RCC 7860 (cell line): ENCODE measurements at regions not wholly inside any gene's neighbourhood (a gene's known extent, or its start where the extent isn't known, plus 50 kb on each side); places are given as distances from the start of the nearest gene placed in this dataset.
"Not testable (repeated sequence)": the region's sequence is repeated elsewhere in the genome, so short reads cannot be mapped to it uniquely, and the experiment has no call there.

ENCODE experiments used
- DNase-seq: peaks from one replicate; pipeline ENCODE4 v3.0.0-alpha.2; 2015; ENCODE audit warnings: low spot score
- FAIRE-seq: peaks from 2 replicates; lab custom pipeline; 2012; peaks lifted over from hg19 to GRCh38; lab: Jason Lieb, UNC

DNA sequence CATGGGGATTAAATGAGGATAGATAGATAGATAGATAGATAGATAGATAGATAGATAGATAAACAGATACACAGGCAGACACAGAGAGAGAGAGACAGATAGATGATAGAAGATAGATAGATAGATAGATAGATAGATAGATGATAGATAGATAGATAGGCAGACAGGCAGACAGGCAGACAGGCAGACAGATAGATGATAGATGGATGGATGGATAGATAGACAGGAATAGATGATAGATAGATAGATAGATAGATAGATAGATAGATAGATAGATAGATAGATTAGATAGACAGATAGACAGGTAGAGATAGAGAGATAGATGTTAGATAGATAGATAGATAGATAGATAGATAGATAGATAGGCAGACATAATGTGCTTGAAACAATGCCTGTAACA, 137.3 kb downstream of the MED10 start:
- not testable (repeated sequence) for FAIRE-seq, DNase-seq

DNA sequence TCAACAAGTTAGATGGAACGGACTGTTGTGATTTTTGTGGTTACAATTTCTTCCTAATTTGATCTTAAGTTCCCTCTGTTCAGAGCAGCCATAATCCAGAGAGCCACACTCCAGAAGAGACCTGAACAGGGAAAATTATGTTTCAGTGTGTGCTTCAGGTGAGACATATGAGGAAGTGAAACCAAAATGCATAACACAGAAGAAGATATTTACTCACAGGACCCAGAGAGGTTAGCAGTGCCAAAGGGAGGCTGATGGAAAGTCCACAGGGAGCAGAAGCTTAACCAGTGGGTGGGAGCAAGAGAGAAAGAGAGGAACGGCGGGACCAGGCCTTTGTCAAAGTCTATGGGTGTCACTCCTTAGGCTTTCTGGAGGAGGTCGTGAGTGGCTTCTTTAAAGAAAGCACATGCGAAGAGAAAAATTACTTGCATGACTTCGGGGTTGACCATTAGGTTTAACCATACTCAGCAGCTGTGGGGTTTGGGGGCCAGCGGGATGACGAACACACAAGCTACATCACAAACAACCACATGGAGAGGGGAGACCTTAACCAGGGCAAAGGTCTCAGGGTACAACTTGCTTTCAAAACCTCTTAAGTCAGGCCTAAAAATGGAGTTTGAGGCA, 141.4 kb downstream of the MED10 start:
- no peak for FAIRE-seq
- no peak for DNase-seq

DNA sequence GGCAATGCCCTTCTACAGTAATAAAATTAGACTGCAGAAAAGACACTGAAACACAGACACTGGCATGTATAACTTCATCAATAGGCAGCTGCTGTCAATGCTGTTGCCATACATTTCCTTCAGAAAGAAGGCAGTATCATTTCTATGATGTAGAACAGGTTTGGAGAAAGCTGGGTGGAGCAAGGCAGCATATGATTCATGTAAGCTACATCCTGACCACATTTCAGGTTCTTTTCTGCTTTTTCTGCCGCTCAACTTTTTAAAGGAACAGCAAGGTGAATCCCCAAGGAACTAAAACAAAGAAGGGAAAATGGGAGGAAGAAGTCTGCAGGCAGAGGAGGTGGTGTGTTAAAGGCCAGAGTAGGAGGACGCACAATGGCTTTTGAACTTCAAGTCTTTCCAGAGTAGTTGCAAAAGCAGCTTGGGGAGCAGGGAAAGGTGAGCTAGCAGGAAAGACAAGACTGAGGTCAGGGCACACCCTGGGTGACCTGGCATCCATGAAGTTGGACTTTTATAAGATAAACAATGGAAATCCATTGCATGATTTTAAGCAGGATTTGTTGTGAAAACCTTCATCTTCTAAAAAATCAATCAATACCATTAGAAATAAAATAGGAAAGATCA, 142.1 kb downstream of the MED10 start:
- no peak for DNase-seq
- no peak for FAIRE-seq

DNA sequence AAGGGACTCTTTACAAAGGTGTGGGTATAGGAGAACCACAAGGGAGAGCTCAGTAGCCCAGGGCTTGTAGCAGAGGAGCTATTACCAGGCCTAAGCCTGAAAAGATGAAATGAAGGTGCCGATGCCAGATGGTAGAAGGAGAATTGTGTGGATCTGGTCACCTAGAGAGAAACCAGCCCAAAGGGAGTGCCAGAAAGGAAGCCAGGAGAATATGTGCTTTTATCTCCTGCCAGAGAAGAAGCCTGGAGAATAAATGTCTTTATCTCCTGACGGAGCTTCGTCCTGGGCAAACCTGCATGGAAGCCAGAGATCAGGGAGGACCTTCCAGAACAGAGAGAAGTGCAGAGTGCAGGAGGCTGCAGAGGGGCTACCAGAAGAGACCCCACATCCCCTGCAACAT, 142.6 kb downstream of the MED10 start:
- FAIRE-seq (no peak), DNase-seq (no peak)

DNA sequence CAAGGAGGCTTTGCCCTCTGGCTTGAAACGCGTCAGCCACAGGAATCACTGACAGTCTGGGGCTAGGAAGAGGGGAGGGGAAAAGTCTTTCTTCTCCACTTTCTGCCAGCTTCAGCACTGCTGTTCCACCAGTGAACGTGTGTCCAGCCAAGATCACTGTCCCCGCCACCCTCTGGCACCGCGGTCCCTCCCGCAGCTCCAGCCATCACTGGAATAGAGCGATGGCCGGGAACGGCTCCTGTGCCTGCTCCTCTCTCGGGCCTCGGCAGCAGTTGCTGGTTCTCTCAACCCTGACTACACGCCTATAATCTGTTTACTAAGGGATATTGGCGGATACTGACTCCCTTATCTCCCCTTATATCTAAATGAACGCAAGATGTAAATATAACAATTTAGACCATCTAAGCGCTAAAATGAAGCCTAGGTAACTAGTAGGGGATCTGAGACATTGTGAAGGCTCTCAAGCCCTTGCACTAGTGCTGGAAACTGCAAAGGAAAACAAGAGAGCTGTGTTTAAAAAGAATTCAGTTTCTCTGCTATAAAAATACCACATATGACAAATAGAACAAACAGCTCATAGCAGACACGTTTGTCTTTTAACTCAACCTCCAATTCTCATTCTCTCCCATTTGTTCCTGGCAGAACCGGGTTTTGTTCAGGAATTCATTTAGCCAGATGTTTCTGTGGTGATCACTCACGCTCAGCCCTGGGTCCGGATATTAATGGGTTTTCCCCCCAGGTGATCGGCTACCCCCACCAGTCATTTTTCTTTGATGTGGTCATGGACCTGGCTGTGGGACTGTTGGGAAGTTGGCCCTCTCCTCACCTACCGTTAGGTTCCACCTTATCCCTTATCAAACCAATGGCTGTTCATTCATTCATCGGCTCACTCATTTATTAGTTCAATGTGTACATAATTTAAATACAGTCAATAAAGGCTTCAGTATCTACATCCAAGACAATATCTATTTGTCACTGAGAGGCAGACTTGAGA, 149.8 kb downstream of the MED10 start:
- no peak for FAIRE-seq

DNA sequence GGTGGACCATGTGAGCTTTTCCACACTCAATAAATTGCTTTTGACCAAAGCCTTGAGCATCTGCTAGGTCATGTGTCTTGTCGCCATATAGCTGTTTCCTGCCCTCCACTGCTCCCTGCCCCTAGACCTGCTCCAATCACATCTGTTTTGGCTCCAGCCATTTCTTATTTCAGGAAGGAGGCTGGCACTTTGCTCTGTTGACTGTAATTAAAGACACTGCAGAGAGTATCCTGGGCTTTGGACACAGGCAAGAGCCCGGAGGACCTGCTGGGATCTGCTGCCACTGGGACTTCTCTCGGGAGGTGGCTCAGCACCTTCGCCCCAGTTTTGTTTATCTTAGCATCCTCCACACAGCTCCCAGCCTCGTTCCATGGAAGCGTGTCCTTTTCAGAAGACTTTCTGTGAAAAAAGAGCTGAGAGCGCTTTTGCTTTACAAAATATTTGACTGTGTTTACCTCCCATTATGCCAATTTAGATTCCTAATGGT, 153.2 kb downstream of the MED10 start:
- DNase-seq (no peak), FAIRE-seq (no peak)

More for the DNA sequence above, 149.8 kb downstream of the MED10 start:
- no peak for DNase-seq

DNA sequence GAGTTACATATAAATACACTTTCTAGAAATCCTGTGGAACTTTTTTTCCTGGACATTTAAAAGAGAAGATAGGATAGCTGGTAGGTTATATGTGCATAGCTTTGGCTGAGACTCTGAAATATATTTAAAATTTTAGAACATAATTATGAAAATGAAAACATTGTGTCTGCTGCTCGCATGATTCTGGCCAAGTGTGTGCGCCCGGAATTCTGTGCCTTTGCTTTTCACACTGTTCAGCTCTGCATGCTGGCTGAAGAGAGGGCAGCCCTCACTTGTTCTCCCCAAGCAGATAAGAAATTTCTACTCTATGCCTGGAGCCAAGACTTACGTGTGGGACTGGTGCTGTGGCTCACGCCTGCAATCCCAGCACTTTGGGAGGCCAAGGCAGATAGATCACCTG, 153.9 kb downstream of the MED10 start:
- FAIRE-seq: no peak
- DNase-seq: no peak

DNA sequence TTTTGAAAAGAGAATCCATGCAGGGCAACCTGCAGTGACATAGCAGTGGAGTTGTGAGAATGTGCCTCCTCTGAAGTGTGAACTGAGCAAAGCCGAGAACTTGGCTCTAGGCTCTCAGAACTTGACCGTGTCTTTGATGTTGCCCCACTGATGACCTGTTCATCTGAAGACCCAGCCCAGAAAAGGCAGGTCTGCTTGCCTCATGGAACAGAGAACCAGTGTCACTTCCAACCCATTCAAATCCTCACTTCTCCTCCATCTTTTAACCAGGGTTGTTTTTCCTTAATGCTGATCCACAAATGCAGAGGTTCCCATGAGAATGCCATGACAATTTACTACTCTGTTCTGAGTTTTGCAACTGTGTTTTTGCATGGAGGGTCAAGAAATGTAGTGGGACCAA, 155.4 kb downstream of the MED10 start:
- FAIRE-seq: no peak
- DNase-seq: no peak

DNA sequence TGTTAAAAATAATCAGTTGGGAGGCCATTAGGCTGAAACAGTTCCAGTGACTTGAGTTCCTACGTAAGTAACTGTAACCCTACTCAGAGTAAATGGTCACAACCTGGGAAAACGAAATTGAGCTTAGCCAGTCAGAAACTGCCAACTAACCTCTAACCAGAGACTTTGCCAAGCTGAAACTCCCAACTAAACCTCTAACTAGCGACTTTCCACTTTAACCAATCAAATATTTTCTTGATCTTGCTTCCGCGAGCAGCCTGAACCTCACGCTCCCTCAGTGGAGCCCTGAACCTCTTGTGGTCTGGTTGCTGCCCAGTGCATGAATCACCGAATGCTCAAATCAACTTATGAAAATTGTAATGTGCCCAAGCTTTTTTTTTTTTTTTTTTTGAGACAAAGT, 156.2 kb downstream of the MED10 start:
- no peak for FAIRE-seq

DNA sequence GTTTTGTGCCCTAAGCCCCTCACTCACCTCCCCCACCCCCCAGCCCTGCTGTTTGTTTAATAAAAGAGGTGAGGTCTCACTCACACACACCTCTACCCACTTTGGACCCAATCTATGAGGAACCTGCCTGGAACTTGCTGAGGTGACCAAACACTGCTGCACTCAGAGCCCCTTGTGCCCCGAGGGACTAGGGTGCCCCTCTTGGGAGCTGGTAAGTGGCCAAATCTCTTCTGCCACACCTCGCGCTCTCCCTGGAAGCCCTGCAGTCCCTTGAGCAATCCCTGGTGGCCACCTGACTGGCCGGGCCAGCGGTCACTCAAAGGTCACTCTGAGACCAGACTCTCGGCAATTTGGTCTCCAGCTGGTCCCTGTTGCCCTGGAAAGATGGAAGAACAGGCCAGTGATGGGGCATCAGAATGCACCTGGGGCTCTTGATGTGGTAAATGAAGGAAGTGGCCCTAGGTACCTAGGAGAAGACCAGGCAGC, 157.2 kb downstream of the MED10 start:
- FAIRE-seq: no peak
- no peak for DNase-seq

More for the DNA sequence above, 156.2 kb downstream of the MED10 start:
- DNase-seq: peak; percentile 61

DNA sequence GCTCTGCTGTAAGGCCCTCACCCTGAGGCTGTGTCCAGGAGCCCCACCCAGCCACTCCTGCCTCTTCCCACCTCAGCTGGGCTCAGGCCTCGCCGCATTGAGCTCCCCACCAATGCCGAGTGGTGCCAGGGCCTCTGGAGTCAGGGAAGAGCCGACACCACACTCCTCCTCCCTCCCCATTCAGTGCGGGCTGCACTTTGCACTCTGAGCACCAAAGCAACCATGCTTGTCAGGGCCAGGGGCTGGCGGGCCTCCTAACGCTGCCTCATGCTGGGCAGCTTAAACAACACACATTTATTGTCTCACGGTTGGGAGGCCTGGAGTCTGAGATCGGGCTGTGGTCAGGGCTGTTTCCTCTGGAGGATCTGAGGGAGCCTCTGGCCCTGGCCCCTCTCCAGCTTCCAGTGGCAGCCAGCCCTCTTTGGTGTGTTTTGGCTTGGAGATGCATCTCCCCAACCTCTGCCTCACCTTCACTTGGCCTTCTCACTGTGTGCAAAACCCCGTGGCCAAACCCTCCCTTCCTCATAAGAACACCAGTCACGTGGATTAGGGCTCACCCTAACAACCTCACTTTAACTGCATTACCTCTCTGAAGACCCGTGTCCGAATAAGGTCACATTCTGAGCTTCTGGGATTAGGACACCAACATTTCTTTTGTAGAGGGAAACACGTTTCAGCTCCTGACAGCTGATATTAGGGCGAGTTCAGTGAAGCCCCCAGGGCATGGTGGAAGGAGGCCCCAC, 157.8 kb downstream of the MED10 start:
- DNase-seq (peak; percentile 24), FAIRE-seq (no peak)

DNA sequence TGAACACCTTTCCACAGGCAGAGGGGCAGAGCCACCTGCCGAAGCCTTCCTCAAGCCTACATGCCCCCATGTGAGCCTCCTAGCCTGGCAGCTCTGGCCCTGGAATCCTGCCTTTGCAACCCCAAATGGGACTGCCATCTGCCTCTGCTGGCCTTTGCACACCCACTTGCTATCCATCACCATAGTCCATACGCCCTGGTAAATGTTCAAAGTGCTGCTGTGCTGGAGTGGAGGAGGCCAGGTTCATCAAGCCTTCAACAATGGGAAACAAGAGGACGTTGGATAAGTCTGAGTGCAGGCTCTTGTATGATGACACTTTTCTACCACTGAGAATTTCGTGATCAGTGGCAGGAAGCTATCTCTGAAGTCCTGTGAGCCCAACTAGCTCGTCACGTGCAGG, 159.8 kb downstream of the MED10 start:
- FAIRE-seq: no peak
- no peak for DNase-seq

DNA sequence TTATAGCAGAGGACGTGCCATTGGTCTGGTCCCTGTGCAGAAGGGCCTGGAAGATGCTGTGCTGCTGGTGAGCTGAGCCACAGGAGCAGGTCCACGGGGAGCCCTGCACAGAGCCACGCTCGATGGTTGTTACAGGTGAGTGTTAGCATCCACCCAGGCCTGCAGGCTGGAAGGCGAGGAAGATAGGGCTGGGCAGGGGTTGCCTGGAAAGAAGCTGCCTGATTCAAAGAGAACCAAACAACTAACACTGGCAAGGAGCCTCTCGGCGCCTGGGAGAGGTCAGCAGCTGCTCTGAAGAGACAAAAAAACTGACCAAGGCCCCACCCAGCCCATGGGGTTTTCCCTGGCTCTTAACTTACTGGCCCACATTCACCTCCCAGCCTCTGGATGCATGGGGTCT, 160.2 kb downstream of the MED10 start:
- DNase-seq (no peak), FAIRE-seq (no peak)

DNA sequence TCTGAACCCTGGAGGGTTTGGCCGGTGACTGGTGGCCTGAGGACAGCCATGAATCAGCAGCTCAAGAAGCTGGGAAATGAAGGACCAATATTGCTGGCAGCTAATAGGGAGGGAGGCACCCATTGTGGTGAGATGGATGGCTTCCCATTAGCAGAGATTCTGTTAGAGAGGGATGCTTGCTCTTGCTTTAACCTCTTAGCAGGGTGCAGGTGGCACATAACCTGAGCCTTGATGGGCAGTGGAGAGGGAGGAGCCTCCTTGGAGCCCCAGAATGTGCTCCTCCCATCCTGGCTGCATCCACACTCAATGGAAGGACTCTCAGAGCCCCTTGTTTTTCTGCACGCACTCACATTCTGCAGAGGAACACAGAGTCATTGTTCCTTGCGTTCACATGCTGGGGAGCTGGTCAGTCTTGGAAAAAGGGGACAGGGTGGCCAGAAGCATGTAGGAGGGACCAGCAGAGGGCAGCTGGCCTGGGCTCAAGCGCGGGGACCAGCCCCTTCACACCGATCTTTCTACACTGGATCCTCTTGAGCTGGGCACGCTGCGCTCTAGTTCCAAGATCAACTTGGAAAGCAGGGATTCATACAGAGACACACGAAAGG, 161.8 kb downstream of the MED10 start:
- DNase-seq: no peak
- no peak for FAIRE-seq

DNA sequence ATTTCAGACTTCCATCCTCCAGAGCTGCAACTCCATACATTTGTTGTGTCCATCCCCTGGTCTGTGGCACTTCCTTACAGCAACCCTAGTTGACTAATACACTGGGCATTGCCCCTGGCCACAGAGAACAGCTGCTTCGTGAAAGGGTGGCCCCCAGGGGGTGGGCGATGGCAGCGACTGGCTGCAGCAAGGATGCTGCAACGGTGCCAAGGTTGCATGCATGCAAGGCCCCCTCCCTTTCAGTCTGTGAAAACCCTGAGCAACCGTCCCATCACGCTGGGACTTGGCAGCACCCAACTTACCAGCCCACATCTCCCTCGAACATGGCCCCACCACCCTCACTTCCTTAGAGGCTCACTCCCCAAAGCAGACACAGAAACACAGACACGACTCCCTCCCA, 162.5 kb downstream of the MED10 start:
- no peak for FAIRE-seq
- DNase-seq: no peak

DNA sequence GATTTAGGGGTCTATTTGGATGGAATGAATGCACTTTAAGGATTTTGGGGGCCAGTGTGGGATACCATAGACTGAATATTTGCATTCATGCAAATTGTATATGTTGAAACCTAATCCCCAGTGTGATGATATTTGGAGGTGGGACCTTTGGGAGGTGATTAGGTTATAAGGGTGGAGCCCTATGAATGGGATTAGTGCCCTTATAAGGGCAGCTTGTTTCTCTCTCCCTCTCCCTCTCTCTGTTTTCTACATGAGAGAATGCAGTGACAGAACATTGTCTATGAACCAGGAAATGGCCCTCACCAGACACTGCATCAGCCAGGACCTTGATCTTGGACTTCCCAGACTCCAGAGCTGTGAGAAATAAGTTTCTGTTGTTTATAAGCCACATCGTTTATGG, 166.1 kb downstream of the MED10 start:
- FAIRE-seq (no peak), DNase-seq (no peak)

DNA sequence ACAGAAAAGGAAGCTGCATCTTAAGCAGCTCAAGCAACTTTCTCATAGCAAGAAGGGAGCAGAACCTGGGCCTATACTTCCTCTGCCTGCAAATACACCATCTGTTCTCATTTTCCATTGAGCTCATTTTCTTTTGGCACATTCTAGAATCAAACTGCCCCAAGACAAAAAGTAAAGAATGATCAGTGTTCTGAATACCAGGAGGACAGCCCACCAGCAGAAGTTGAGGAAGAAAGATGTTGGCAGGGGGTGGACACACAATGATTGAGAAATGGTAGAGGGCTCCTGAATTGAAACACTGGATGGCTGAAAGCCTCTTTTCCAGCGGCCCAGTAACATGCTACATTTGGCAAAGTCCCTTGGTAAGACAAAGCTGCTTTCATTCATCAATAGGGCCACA, 171.8 kb downstream of the MED10 start:
- FAIRE-seq: no peak

DNA sequence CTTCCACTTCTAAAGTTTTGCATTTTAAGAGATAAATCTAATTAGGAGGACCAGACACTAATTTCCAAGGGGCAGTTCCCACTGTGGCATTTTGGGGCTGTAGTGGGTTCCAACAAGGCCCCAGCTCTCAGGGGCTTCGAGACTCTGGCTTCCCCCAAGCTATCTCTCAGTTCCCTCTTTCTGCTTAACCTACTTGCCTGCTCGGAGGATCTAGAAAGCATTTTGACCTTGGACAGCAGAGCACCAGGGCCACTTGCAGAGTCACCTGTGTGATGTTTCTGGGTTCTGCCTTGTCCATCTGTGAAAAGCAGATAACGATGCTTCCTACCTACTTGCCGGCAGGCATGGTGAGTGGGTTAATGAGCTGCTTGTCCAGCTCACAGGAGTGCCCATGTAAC, 175.4 kb downstream of the MED10 start:
- DNase-seq: no peak
- FAIRE-seq: no peak

More for the DNA sequence above, 171.8 kb downstream of the MED10 start:
- no peak for DNase-seq

DNA sequence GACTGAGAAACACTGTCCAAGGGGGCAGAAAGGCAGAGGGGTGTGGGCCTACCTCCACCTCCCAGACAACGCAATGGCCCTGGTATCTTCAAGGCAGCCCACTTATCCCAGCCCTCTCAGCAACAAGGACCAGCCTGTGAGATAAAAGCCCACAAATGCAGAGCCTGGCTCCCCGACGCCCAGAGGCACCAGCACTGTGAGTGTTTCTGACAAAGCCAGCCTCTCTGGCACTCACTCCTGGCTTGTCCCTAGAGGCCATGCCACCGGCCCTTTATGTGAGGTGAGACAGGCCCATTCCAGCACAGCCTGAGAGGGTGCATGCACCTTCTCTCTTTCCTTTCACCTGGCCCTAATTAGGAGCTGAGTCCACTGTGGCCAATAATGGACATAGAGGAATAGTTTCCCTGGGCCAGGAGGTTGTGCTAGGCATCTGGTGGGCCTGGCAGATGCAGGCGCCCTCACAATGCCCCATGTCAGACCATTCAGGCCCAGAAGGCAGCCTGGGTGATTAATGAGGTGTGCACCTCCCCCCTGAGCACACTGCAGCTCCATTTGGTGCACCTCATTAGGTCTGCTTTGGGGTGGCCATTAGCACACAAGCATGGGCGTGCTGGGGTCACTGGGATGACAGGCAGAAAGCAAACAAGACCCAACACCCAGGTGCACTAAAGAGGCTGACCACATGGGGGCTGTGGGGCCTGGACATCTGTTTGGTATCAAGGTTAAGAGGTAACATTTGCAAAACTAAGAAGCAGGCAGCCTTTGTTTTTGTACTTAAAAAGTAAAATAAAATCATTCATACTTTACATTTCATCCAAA, 176.0 kb downstream of the MED10 start:
- DNase-seq (no peak), FAIRE-seq (no peak)
